ENCODE measurements at regions not wholly inside any gene's neighbourhood (a gene's known extent, or its start where the extent isn't known, plus 50 kb on each side); places are given as distances from the start of the nearest gene placed in this dataset.

DNA sequence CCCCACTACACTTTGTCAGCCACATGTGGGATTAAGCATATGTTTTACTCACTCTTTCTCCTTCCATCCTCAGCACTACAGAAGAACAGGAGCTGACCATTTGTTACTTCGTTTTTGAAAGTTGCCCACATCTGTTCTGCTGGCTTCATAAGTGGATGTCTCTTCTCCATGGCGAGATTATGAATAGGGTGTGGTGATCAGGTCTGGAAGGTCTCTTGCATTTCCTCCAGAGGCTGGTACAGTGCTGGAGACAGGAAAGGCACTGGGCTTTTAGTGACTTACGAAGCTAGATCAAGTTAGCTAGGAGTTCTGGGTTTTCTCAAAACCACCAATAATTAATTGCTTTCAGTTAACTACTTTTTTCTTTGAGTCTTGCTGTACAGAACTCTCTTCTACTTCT, 136.5 kb downstream of the AQP4 start:
- H3K27ac ChIP-seq (ENCODE audit: low read depth, low read length, poor library complexity, severe bottlenecking): no peak overlapping the region
- no peak for TF ChIP-seq EZH2 (IDR thresholded peaks at IDR 0.05; ENCODE audit: borderline replicate concordance, low read length)
- TF ChIP-seq, protein P1, sequence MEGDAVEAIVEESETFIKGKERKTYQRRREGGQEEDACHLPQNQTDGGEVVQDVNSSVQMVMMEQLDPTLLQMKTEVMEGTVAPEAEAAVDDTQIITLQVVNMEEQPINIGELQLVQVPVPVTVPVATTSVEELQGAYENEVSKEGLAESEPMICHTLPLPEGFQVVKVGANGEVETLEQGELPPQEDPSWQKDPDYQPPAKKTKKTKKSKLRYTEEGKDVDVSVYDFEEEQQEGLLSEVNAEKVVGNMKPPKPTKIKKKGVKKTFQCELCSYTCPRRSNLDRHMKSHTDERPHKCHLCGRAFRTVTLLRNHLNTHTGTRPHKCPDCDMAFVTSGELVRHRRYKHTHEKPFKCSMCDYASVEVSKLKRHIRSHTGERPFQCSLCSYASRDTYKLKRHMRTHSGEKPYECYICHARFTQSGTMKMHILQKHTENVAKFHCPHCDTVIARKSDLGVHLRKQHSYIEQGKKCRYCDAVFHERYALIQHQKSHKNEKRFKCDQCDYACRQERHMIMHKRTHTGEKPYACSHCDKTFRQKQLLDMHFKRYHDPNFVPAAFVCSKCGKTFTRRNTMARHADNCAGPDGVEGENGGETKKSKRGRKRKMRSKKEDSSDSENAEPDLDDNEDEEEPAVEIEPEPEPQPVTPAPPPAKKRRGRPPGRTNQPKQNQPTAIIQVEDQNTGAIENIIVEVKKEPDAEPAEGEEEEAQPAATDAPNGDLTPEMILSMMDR (IDR thresholded peaks at IDR 0.05; ENCODE audit: low read length): no peak

DNA sequence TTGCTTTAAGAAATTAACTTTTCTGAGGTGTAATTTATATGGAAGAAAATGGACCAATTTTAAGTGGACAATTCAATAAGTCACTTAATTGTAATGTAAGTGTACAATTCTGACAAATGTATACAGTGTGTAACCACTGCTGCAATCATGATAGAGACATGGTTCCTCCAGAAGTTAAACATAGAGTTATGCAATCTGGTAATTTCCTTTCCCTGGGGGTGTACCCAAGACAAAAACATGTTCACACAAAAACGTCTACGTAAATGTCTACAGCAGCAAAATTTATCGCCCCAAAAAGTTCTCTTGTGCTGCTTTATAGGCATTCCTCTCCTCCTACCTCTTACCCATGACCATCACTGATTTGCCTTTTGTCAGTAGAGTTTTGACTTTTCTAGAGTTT, 141.5 kb downstream of the AQP4 start:
- H3K9ac ChIP-seq (ENCODE audit: low read length): no peak overlapping the region
- H4K20me1 ChIP-seq (ENCODE audit: insufficient read depth, low read length): no peaks in the 10 kb centered on the region
- no peaks in the 10 kb centered on the region for H3K9me3 ChIP-seq (ENCODE audit: low read length)
- no peaks in the 10 kb centered on the region for H3K79me2 ChIP-seq (ENCODE audit: insufficient read depth, low read length)
- TF ChIP-seq, protein P1 (IDR thresholded peaks at IDR 0.05; ENCODE audit: low read length): no peak
- no peak for TF ChIP-seq EZH2 (IDR thresholded peaks at IDR 0.05; ENCODE audit: borderline replicate concordance, low read length)
- no peaks in the 10 kb centered on the region for H3K36me3 ChIP-seq (ENCODE audit: insufficient read depth, low read length)
- no peaks in the 10 kb centered on the region for H3K4me1 ChIP-seq (ENCODE audit: insufficient read depth, low read length, severe bottlenecking)
- H3K27me3 ChIP-seq (ENCODE audit: insufficient read depth, low read length): no peaks in the 10 kb centered on the region
- H3K4me2 ChIP-seq (ENCODE audit: low read length): no peak overlapping the region
- H3K27ac ChIP-seq (ENCODE audit: low read depth, low read length, poor library complexity, severe bottlenecking): no peak overlapping the region
- no peaks in the 10 kb centered on the region for H3K9me2 ChIP-seq (ENCODE audit: low read depth, low read length)
- H3K4me3 ChIP-seq (ENCODE audit: low read depth, low read length, poor library complexity, severe bottlenecking): no peak overlapping the region
- H3F3A ChIP-seq (ENCODE audit: insufficient read depth, low read length): no peaks in the 10 kb centered on the region
- no peak overlapping the region for H2AFZ ChIP-seq (ENCODE audit: low read length)

More for the DNA sequence above, 136.5 kb downstream of the AQP4 start:
- Histone ChIP-seq H3K9ac (ENCODE audit: low read length) (no peak overlapping the region), H3K4me3 (ENCODE audit: low read depth, low read length, poor library complexity, severe bottlenecking) (no peak overlapping the region), H3K9me3 (ENCODE audit: low read length) (no peaks in the 10 kb centered on the region), H3K4me2 (ENCODE audit: low read length) (no peak overlapping the region), H4K20me1 (ENCODE audit: insufficient read depth, low read length) (no peaks in the 10 kb centered on the region), H3K79me2 (ENCODE audit: insufficient read depth, low read length) (no peaks in the 10 kb centered on the region), H3K36me3 (ENCODE audit: insufficient read depth, low read length) (no peaks in the 10 kb centered on the region), H3K9me2 (ENCODE audit: low read depth, low read length) (no peaks in the 10 kb centered on the region), H3F3A (ENCODE audit: insufficient read depth, low read length) (no peaks in the 10 kb centered on the region), H3K4me1 (ENCODE audit: insufficient read depth, low read length, severe bottlenecking) (no peaks in the 10 kb centered on the region), H2AFZ (ENCODE audit: low read length) (no peak overlapping the region), H3K27me3 (ENCODE audit: insufficient read depth, low read length) (no peaks in the 10 kb centered on the region)

GRCh38 chr18:26722565-26722931, 143.0 kb downstream of the AQP4 start:
- no peaks in the 10 kb centered on the region for H3F3A ChIP-seq (ENCODE audit: insufficient read depth, low read length)
- TF ChIP-seq, protein P1 (IDR thresholded peaks at IDR 0.05; ENCODE audit: low read length): no peak
- no peak for TF ChIP-seq EZH2 (IDR thresholded peaks at IDR 0.05; ENCODE audit: borderline replicate concordance, low read length)
- H3K9me2 ChIP-seq (ENCODE audit: low read depth, low read length): no peaks in the 10 kb centered on the region

More at GRCh38 chr18:26722565-26722931, 143.0 kb downstream of the AQP4 start:
- no peak overlapping the region for H3K4me3 ChIP-seq (ENCODE audit: low read depth, low read length, poor library complexity, severe bottlenecking)
- no peaks in the 10 kb centered on the region for H3K79me2 ChIP-seq (ENCODE audit: insufficient read depth, low read length)
- no peak overlapping the region for H2AFZ ChIP-seq (ENCODE audit: low read length)
- no peaks in the 10 kb centered on the region for H4K20me1 ChIP-seq (ENCODE audit: insufficient read depth, low read length)
- H3K4me2 ChIP-seq (ENCODE audit: low read length): no peak overlapping the region
- H3K27me3 ChIP-seq (ENCODE audit: insufficient read depth, low read length): no peaks in the 10 kb centered on the region
- no peak overlapping the region for H3K9ac ChIP-seq (ENCODE audit: low read length)
- no peaks in the 10 kb centered on the region for H3K4me1 ChIP-seq (ENCODE audit: insufficient read depth, low read length, severe bottlenecking)
- no peaks in the 10 kb centered on the region for H3K36me3 ChIP-seq (ENCODE audit: insufficient read depth, low read length)
- no peaks in the 10 kb centered on the region for H3K9me3 ChIP-seq (ENCODE audit: low read length)
- no peak overlapping the region for H3K27ac ChIP-seq (ENCODE audit: low read depth, low read length, poor library complexity, severe bottlenecking)
